ENCODE measurements at regions not wholly inside any gene's neighbourhood (a gene's known extent, or its start where the extent isn't known, plus 50 kb on each side); places are given as distances from the start of the nearest gene placed in this dataset.
A peak's percentile ranks its signal among the peaks of the same experiment; 100 is the strongest.

DNA sequence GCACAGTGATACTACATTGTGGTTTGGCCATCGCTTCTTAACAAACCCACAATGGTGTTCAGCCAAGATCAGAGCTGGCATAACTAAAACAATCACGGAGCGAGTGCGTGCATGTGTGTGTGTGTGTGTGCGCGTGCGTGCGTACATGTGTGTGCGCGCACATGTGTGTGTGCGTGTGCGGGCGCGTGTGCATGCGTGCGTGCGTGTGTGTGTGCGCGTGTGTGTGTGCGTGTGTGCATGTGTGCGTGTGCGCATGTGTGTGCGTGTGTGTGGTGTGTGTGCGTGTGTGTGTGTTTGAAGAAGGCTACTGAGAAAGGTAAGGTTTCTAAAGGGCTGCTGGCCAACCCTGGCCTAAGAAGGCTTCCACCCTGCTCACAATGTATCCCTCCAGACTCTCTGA, 582.4 kb downstream of the CMPK2 start:
- intact Hi-C loops (cut with DNase I; ENCODE audit: low total_unique reads) = no loop called here
- DNase-seq = no peak
- no peaks in the 10 kb centered on the region for H3K4me1 ChIP-seq

DNA sequence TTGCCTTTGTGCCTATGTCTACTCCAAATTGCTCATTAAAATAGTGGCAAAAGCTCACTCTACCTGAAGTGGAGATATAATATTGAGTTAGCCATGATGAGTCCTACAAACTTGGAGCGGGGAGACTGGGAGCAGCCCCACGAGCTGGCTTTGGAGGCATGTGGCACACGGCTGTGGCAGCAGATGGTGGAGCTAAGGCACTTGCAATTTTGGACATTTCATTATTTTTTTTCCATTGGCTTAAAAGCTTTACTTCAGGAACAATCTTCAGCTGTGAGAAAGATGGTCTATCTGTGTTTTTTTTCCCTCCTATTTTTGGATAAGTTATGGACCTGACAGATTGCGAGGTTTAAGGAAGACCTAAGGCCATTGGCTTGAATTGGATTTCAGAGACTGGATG, 578.3 kb downstream of the CMPK2 start:
- Histone ChIP-seq H3K27ac (no peak overlapping the region), H3K4me3 (no peak overlapping the region), H3K36me3 (no peaks in the 10 kb centered on the region), H3K9me3 (no peaks in the 10 kb centered on the region), H3K4me1 (no peaks in the 10 kb centered on the region), H3K27me3 (no peaks in the 10 kb centered on the region)
- no peak for DNase-seq
- TF ChIP-seq EP300 (IDR thresholded peaks at IDR 0.05) = no peak
- no peak for TF ChIP-seq POLR2A (IDR thresholded peaks at IDR 0.05)
- no peak for TF ChIP-seq CTCF (IDR thresholded peaks at IDR 0.05)
- TF ChIP-seq POLR2AphosphoS5 (IDR thresholded peaks at IDR 0.05) = no peak
- intact Hi-C loops (cut with DNase I; ENCODE audit: low total_unique reads) = no loop called here
- WGBS, 5 donors = 93 to 96% (median 94%) methylated on average over 4 of the region's 4 CpGs

More for the DNA sequence above, 582.4 kb downstream of the CMPK2 start:
- Histone ChIP-seq H3K9me3 (no peaks in the 10 kb centered on the region), H3K4me3 (no peak overlapping the region), H3K27ac (no peak overlapping the region), H3K36me3 (no peaks in the 10 kb centered on the region), H3K27me3 (no peaks in the 10 kb centered on the region)
- TF ChIP-seq CTCF (IDR thresholded peaks at IDR 0.05) = no peak
- TF ChIP-seq EP300 (IDR thresholded peaks at IDR 0.05) = no peak
- no peak for TF ChIP-seq POLR2A (IDR thresholded peaks at IDR 0.05)
- TF ChIP-seq POLR2AphosphoS5 (IDR thresholded peaks at IDR 0.05) = no peak
- 72 to 100% (median 79%) methylated on average over 21 to 24 of the region's 24 CpGs for WGBS, 5 donors

GRCh38 chr2:6288791-6289190, 576.9 kb downstream of the CMPK2 start:
- Histone ChIP-seq H3K4me1 (no peaks in the 10 kb centered on the region), H3K27ac (no peak overlapping the region), H3K9me3 (no peaks in the 10 kb centered on the region), H3K27me3 (no peaks in the 10 kb centered on the region), H3K36me3 (no peaks in the 10 kb centered on the region), H3K4me3 (no peak overlapping the region)
- TF ChIP-seq CTCF (IDR thresholded peaks at IDR 0.05) (no peak), EP300 (IDR thresholded peaks at IDR 0.05) (no peak), POLR2AphosphoS5 (IDR thresholded peaks at IDR 0.05) (no peak), POLR2A (IDR thresholded peaks at IDR 0.05) (no peak)
- DNase-seq = no peak
- intact Hi-C loops (cut with DNase I; ENCODE audit: low total_unique reads) = no loop called here

GRCh38 chr2:6290217-6291015, 575.3 kb downstream of the CMPK2 start:
- no peaks in the 10 kb centered on the region for H3K9me3 ChIP-seq
- H3K4me3 ChIP-seq = no peak overlapping the region
- peak in 1 of 2 donors; percentile 55 for DNase-seq
- TF ChIP-seq POLR2AphosphoS5 (IDR thresholded peaks at IDR 0.05) = no peak
- TF ChIP-seq CTCF (IDR thresholded peaks at IDR 0.05) = no peak
- TF ChIP-seq EP300 (IDR thresholded peaks at IDR 0.05) = no peak
- intact Hi-C loops (cut with DNase I; ENCODE audit: low total_unique reads) = no loop called here
- no peak overlapping the region for H3K27ac ChIP-seq
- H3K36me3 ChIP-seq = no peaks in the 10 kb centered on the region
- WGBS, 5 donors = 79 to 89% (median 86%) methylated on average over 7 to 9 of the region's 9 CpGs
- peaks cover 0 to 4% (median 0%) of the 10 kb centered on the region in 4 donors for H3K4me1 ChIP-seq
- H3K27me3 ChIP-seq = no peaks in the 10 kb centered on the region
